ENCODE measurements at regions not wholly inside any gene's neighbourhood (a gene's known extent, or its start where the extent isn't known, plus 50 kb on each side); places are given as distances from the start of the nearest gene placed in this dataset.

- H3K27me3 Mint-ChIP-seq (ENCODE audit: low read depth), result no peaks in the 10 kb centered on the region
- no peak overlapping the region for H3K4me3 Mint-ChIP-seq (ENCODE audit: low read depth)
- H3K9me3 Mint-ChIP-seq, result peaks cover 51% of the 10 kb centered on the region
- H3K27ac Mint-ChIP-seq, result no peak overlapping the region
- no peak for DNase-seq (ENCODE audit: low spot score)
- H3K4me1 Mint-ChIP-seq (ENCODE audit: low read depth), result no peaks in the 10 kb centered on the region
- intact Hi-C loops (cut with micrococcal nuclease), result no loop called here
- H3K36me3 Mint-ChIP-seq (ENCODE audit: low read depth), result no peaks in the 10 kb centered on the region
Observed at GRCh38 chr2:125085904-125086303, 1060.8 kb downstream of the CNTNAP5 start.

DNA sequence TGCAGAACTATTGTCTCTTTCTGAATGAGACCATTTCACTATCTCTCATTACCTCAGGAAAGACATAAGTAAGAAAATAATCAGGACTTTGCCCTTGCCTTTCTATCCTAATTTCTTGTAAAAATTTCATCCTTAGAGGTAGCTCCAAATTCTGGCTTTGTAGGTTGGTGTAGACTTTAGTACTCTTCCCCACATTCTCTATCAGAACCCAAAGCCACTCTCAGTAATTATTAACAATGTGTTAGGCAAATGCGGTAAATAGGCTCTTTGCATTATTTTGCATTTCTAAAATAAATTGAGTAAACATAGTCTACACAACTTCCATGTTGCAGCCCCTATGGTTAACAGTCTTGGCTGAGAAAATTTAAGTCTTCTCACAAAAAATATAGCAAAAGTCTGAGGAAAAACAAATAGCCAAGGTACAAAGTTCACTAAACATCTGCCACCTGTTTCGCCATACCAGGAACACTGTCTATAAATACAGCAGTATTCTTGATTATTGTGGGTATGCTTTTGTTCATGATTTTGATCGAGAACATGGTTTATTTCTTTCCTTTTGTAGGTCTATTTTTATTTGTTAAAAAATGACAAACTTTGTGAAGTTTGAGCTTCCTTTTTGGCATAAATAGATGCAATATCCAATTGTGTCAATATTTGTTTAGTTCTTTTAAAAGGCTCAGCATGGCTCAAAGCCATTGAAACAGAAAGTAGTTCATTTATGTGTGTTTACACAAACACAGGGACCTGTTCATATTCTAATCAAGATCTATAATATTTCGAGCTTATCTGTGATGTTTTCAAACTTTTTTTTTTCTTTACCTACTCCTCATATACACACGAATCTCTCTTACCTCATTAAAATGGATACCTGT lies 1061.5 kb downstream of the CNTNAP5 start:
- H3K27me3 Mint-ChIP-seq (ENCODE audit: low read depth), result no peaks in the 10 kb centered on the region
- intact Hi-C loops (cut with micrococcal nuclease), result no loop called here
- H3K4me1 Mint-ChIP-seq (ENCODE audit: low read depth), result no peaks in the 10 kb centered on the region
- DNase-seq (ENCODE audit: low spot score), result no peak
- peaks cover 55% of the 10 kb centered on the region for H3K9me3 Mint-ChIP-seq
- H3K36me3 Mint-ChIP-seq (ENCODE audit: low read depth), result no peaks in the 10 kb centered on the region
- no peak overlapping the region for H3K27ac Mint-ChIP-seq
- H3K4me3 Mint-ChIP-seq (ENCODE audit: low read depth), result no peak overlapping the region

- H3K27me3 Mint-ChIP-seq (ENCODE audit: low read depth), result no peaks in the 10 kb centered on the region
- no peaks in the 10 kb centered on the region for H3K4me1 Mint-ChIP-seq (ENCODE audit: low read depth)
- intact Hi-C loops (cut with micrococcal nuclease), result no loop called here
- H3K4me3 Mint-ChIP-seq (ENCODE audit: low read depth), result no peak overlapping the region
- peaks cover 38% of the 10 kb centered on the region for H3K9me3 Mint-ChIP-seq
- no peak overlapping the region for H3K27ac Mint-ChIP-seq
- no peaks in the 10 kb centered on the region for H3K36me3 Mint-ChIP-seq (ENCODE audit: low read depth)
- no peak for DNase-seq (ENCODE audit: low spot score)
Observed at GRCh38 chr2:125092276-125093009, 1067.4 kb downstream of the CNTNAP5 start.

- H3K27ac Mint-ChIP-seq, result no peak overlapping the region
Observed at GRCh38 chr2:125095826-125096225, 1070.7 kb downstream of the CNTNAP5 start.

DNA sequence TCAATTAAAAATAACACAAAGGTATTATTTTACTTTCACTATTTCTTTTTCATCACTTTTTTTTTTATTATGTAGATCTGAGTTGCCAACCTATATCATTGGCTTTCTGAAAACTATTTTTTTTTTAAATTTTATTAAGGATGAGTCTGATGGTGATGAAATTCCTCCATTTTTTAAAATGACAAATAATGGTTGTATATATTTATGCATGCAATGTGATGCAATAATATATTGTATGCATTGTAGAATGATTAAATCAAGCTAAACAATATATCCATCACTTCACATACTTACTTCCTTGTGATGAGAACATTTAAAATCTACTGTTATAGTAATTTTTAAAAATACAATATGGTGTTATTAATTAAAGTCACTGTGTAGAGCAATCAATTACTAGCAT lies 1081.6 kb downstream of the CNTNAP5 start:
- no peaks in the 10 kb centered on the region for H3K27me3 Mint-ChIP-seq (ENCODE audit: low read depth)
- H3K9me3 Mint-ChIP-seq, result peaks cover 37% of the 10 kb centered on the region
- no peak for DNase-seq (ENCODE audit: low spot score)
- H3K4me1 Mint-ChIP-seq (ENCODE audit: low read depth), result no peaks in the 10 kb centered on the region
- H3K36me3 Mint-ChIP-seq (ENCODE audit: low read depth), result no peaks in the 10 kb centered on the region
- intact Hi-C loops (cut with micrococcal nuclease), result no loop called here
- H3K27ac Mint-ChIP-seq, result no peak overlapping the region
- H3K4me3 Mint-ChIP-seq (ENCODE audit: low read depth), result no peak overlapping the region

More at GRCh38 chr2:125095826-125096225, 1070.7 kb downstream of the CNTNAP5 start:
- no peak for DNase-seq (ENCODE audit: low spot score)
- no peaks in the 10 kb centered on the region for H3K27me3 Mint-ChIP-seq (ENCODE audit: low read depth)
- intact Hi-C loops (cut with micrococcal nuclease), result no loop called here
- peaks cover 14% of the 10 kb centered on the region for H3K9me3 Mint-ChIP-seq
- H3K36me3 Mint-ChIP-seq (ENCODE audit: low read depth), result no peaks in the 10 kb centered on the region
- no peaks in the 10 kb centered on the region for H3K4me1 Mint-ChIP-seq (ENCODE audit: low read depth)
- H3K4me3 Mint-ChIP-seq (ENCODE audit: low read depth), result no peak overlapping the region

DNA sequence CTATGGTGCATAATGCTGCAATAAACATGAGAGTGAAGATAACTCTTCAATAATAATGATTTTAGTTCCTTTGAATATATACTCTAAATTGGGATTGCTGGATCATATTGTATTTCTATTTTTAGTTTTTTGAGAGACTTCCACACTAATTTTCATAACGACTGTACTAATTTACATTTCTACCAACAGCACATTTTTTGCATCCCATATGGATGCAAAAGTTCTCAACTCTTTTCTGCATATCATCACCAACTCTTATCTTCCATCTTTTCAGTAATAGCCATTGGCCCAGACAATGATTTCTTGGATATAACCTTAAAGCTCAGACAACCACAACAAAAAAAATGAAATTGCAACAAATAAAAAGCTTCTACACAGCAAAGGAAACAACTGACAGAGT lies 1082.4 kb downstream of the CNTNAP5 start:
- H3K4me1 Mint-ChIP-seq (ENCODE audit: low read depth), result no peaks in the 10 kb centered on the region

DNA sequence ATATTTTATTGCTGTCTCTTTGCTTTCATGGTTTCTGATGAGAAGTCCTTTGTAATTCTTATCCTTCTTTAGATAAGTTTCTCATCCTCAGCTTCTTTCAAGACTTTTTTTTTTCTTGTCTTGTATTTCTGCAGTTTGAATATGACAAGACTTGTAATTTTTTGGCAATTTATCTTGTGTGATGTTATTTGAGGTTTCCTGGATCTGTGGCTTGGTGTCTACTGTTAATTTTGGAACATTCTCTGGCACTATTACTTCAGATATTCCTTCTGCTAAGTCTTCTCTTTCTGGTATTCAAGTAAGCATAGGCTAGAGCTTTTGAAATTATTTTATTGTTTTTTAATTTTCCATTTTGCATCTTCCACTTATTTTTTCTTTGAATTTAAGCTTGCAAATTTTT lies 1083.2 kb downstream of the CNTNAP5 start:
- H3K4me1 Mint-ChIP-seq (ENCODE audit: low read depth), result no peaks in the 10 kb centered on the region
- intact Hi-C loops (cut with micrococcal nuclease), result no loop called here
- peaks cover 31% of the 10 kb centered on the region for H3K9me3 Mint-ChIP-seq
- DNase-seq (ENCODE audit: low spot score), result no peak
- H3K36me3 Mint-ChIP-seq (ENCODE audit: low read depth), result no peaks in the 10 kb centered on the region
- H3K4me3 Mint-ChIP-seq (ENCODE audit: low read depth), result no peak overlapping the region
- no peaks in the 10 kb centered on the region for H3K27me3 Mint-ChIP-seq (ENCODE audit: low read depth)
- H3K27ac Mint-ChIP-seq, result no peak overlapping the region

More for the DNA sequence above, 1082.4 kb downstream of the CNTNAP5 start:
- Mint-ChIP-seq H3K4me3 (ENCODE audit: low read depth) (no peak overlapping the region), H3K9me3 (peaks cover 31% of the 10 kb centered on the region), H3K27me3 (ENCODE audit: low read depth) (no peaks in the 10 kb centered on the region), H3K36me3 (ENCODE audit: low read depth) (no peaks in the 10 kb centered on the region), H3K27ac (no peak overlapping the region)
- DNase-seq (ENCODE audit: low spot score), result no peak
- intact Hi-C loops (cut with micrococcal nuclease), result no loop called here

DNA sequence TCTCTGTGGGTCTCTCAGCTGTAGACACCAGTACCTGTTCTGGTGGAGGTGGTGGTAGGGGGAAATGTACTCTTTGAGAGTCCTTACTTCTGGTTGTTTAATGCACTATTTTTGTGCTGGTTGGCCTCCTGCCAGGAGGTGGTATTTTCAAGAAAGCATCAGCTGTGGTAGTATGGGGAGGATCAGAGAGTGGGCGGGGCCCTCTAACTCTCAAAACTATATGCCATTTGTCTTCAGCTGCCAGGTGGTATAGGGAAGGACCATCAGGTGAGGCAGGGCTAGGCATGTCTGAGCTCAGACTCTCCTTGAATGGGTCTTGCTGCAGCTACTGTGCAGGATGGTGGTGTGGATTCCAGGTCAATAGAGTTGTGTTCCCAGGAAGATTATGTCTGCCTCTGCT lies 1100.8 kb downstream of the CNTNAP5 start:
- no peak overlapping the region for H3K27ac Mint-ChIP-seq
- peaks cover 72% of the 10 kb centered on the region for H3K9me3 Mint-ChIP-seq
- no peaks in the 10 kb centered on the region for H3K27me3 Mint-ChIP-seq (ENCODE audit: low read depth)
- intact Hi-C loops (cut with micrococcal nuclease), result no loop called here
- no peaks in the 10 kb centered on the region for H3K4me1 Mint-ChIP-seq (ENCODE audit: low read depth)
- no peak for DNase-seq (ENCODE audit: low spot score)
- H3K4me3 Mint-ChIP-seq (ENCODE audit: low read depth), result no peak overlapping the region
- H3K36me3 Mint-ChIP-seq (ENCODE audit: low read depth), result no peaks in the 10 kb centered on the region

DNA sequence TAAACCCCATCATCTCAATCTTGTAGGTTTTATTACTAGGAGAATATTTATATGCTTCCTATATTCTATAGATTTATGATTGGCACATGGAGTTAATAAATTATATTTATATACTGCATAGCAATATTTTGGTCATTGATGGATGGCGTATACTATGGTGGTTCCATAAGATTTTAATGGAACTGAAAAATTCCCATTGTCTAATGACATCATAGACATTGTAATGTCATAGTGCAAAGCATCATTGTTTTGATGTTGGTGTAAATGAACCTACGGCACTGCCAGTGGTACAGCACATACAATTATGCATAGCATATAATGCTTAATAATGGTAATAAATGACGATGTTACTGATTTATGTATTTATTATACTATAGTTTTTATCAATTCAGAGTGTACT lies 1135.9 kb downstream of the CNTNAP5 start:
- no peak for DNase-seq (ENCODE audit: low spot score)
- Mint-ChIP-seq H3K27me3 (ENCODE audit: low read depth) (no peaks in the 10 kb centered on the region), H3K27ac (no peak overlapping the region), H3K9me3 (peaks cover 30% of the 10 kb centered on the region), H3K36me3 (ENCODE audit: low read depth) (no peaks in the 10 kb centered on the region), H3K4me3 (ENCODE audit: low read depth) (no peak overlapping the region), H3K4me1 (ENCODE audit: low read depth) (no peaks in the 10 kb centered on the region)
- intact Hi-C loops (cut with micrococcal nuclease), result no loop called here

GRCh38 chr2:125167152-125167551 lies 1142.1 kb downstream of the CNTNAP5 start:
- no peaks in the 10 kb centered on the region for H3K27me3 Mint-ChIP-seq (ENCODE audit: low read depth)
- H3K4me3 Mint-ChIP-seq (ENCODE audit: low read depth), result no peak overlapping the region
- intact Hi-C loops (cut with micrococcal nuclease), result no loop called here
- no peak overlapping the region for H3K27ac Mint-ChIP-seq
- peaks cover 44% of the 10 kb centered on the region for H3K9me3 Mint-ChIP-seq
- no peaks in the 10 kb centered on the region for H3K4me1 Mint-ChIP-seq (ENCODE audit: low read depth)
- no peaks in the 10 kb centered on the region for H3K36me3 Mint-ChIP-seq (ENCODE audit: low read depth)
- no peak for DNase-seq (ENCODE audit: low spot score)

- Mint-ChIP-seq H3K4me1 (ENCODE audit: low read depth) (no peaks in the 10 kb centered on the region), H3K4me3 (ENCODE audit: low read depth) (no peak overlapping the region), H3K36me3 (ENCODE audit: low read depth) (no peaks in the 10 kb centered on the region), H3K27ac (no peak overlapping the region), H3K27me3 (ENCODE audit: low read depth) (no peaks in the 10 kb centered on the region), H3K9me3 (peaks cover 38% of the 10 kb centered on the region)
- no peak for DNase-seq (ENCODE audit: low spot score)
- intact Hi-C loops (cut with micrococcal nuclease), result no loop called here
Observed at GRCh38 chr2:125167820-125168219, 1142.7 kb downstream of the CNTNAP5 start.

DNA sequence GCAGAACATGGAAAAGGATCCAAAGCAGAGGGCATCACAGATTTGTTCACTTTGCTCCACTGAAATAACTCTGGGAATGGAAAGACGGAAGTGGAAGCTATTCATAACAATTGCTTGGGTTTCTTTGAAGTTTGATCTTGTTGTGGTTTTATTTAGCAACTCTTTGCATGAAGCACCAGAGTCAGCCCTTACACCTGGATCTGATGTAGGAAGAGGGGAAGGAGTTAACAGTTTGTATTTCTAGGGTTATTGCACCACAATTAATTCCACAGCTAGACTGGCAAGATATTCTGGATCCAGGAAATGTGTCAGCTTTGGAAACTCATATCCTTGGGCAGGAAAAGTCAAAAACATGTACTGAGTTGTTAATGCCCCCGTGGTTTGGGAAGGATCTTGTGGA lies 1143.4 kb downstream of the CNTNAP5 start:
- no peaks in the 10 kb centered on the region for H3K4me1 Mint-ChIP-seq (ENCODE audit: low read depth)
- H3K36me3 Mint-ChIP-seq (ENCODE audit: low read depth), result no peaks in the 10 kb centered on the region
- intact Hi-C loops (cut with micrococcal nuclease), result no loop called here
- no peak overlapping the region for H3K27ac Mint-ChIP-seq
- H3K4me3 Mint-ChIP-seq (ENCODE audit: low read depth), result no peak overlapping the region
- no peaks in the 10 kb centered on the region for H3K27me3 Mint-ChIP-seq (ENCODE audit: low read depth)
- DNase-seq (ENCODE audit: low spot score), result no peak
- H3K9me3 Mint-ChIP-seq, result peaks cover 37% of the 10 kb centered on the region

DNA sequence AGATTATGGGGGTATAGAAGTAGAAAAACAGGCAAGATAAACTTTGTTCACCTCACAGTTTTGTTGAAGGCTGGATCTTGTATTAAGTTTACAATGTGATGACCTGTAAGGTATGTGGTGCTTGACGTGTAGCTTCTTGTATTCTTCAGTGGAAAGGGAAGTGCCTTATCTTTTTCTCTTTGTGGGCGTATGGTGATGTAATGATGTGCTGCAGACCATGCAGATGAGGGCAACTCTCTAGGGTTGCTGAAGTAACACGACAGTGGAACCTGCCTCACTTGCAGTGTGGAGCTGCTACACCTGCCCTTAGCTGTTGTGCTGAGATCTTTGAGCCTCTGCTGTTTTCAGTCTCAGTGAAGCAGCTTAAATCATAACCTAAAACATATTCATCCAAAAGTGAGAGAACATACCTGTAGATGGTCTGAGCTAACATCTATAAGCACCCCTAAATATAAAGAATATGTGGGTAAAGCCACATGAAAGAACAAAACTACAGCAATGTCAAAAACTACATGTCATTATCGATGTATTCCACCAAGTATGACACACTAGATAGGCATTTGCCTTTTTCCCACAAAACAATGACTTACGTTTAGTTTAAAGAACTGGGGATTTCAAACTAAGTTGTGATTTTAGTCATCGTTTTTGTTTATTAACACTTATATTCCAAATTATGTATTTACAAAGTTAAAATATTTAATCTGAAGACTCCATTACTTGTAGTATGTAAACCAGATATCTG lies 1144.1 kb downstream of the CNTNAP5 start:
- Mint-ChIP-seq H3K36me3 (ENCODE audit: low read depth) (no peaks in the 10 kb centered on the region), H3K27ac (no peak overlapping the region), H3K4me1 (ENCODE audit: low read depth) (no peaks in the 10 kb centered on the region), H3K9me3 (peaks cover 41% of the 10 kb centered on the region), H3K4me3 (ENCODE audit: low read depth) (no peak overlapping the region), H3K27me3 (ENCODE audit: low read depth) (no peaks in the 10 kb centered on the region)
- DNase-seq (ENCODE audit: low spot score), result no peak
- intact Hi-C loops (cut with micrococcal nuclease), result no loop called here
